ENCODE measurements at regions not wholly inside any gene's neighbourhood (a gene's known extent, or its start where the extent isn't known, plus 50 kb on each side); places are given as distances from the start of the nearest gene placed in this dataset.

GRCh38 chr11:45590743-45591142 lies 74.7 kb downstream of the CHST1 start:
- Histone ChIP-seq H3K9me1 (ENCODE audit: insufficient read depth, low read length) (no peaks in the 10 kb centered on the region), H3K14ac (replicated peaks; ENCODE audit: low read depth, low read length) (no peak overlapping the region), H3K4me3 (ENCODE audit: insufficient read depth, low read depth, low read length) (no peak overlapping the region), H3K36me3 (ENCODE audit: control insufficient read depth, insufficient read depth, low read length) (no peaks in the 10 kb centered on the region), H3K27ac (ENCODE audit: insufficient read depth, low read length) (no peak overlapping the region), H3K27me3 (ENCODE audit: control insufficient read depth, insufficient read depth, low read length) (no peaks in the 10 kb centered on the region; the same call in 1 of the 2 replicates), H3K9ac (ENCODE audit: low read depth, low read length) (no peak overlapping the region), H3K79me1 (ENCODE audit: low read depth in 1 of 2, low read length in 2 of 2) (no peaks in the 10 kb centered on the region), H2BK5ac (ENCODE audit: low read depth, low read length, poor library complexity, severe bottlenecking) (no peak overlapping the region), H3K23ac (ENCODE audit: low read depth, low read length) (no peak overlapping the region), H3K4me1 (ENCODE audit: control insufficient read depth, insufficient read depth, low read length) (no peaks in the 10 kb centered on the region), H2BK15ac (ENCODE audit: low read depth, low read length) (no peak overlapping the region), H2AK9ac (replicated peaks; ENCODE audit: low read depth, low read length, poor library complexity) (no peak overlapping the region), H3K4ac (ENCODE audit: low read depth, low read length) (no peak overlapping the region), H4K5ac (ENCODE audit: low read depth, low read length) (no peak overlapping the region), H3K4me2 (ENCODE audit: low read depth, low read length) (no peak overlapping the region), H2AK5ac (ENCODE audit: low read depth, low read length) (no peak overlapping the region), H2AFZ (replicated peaks; ENCODE audit: low read length, poor library complexity) (no peak overlapping the region), H3K9me3 (ENCODE audit: control insufficient read depth, insufficient read depth, low read length) (no peaks in the 10 kb centered on the region), H3K18ac (ENCODE audit: low read depth, low read length) (no peak overlapping the region), H3K56ac (ENCODE audit: extremely low read depth, insufficient read depth, low read length) (no peak overlapping the region), H4K91ac (ENCODE audit: insufficient read depth, low read depth, low read length) (no peak overlapping the region), H4K20me1 (ENCODE audit: insufficient read depth, low read length) (no peaks in the 10 kb centered on the region), H2BK120ac (ENCODE audit: low read depth, low read length) (no peak overlapping the region), H2BK20ac (ENCODE audit: low read depth, low read length) (no peak overlapping the region), H4K8ac (ENCODE audit: low read depth in 2 of 2, low read length in 2 of 2) (no peak overlapping the region)
- BruUV-seq (replicated peaks) = no TSS peak
- dilution Hi-C loops (cut with HindIII; ENCODE audit: low sequenced_read_pairs, unreplicated experiment) = no loop called here
- intact Hi-C loops (cut with micrococcal nuclease) = no loop called here
- ChIA-PET CTCF (no interaction called here), POLR2A (ENCODE audit: unreplicated experiment) (no interaction called here)
- TF ChIP-seq BHLHE40 (IDR thresholded peaks at IDR 0.05; ENCODE audit: low read depth, low read length) = no peak
- no peak for TF ChIP-seq RFX5 (IDR thresholded peaks at IDR 0.05; ENCODE audit: low read depth, low read length)
- TF ChIP-seq, protein P1, sequence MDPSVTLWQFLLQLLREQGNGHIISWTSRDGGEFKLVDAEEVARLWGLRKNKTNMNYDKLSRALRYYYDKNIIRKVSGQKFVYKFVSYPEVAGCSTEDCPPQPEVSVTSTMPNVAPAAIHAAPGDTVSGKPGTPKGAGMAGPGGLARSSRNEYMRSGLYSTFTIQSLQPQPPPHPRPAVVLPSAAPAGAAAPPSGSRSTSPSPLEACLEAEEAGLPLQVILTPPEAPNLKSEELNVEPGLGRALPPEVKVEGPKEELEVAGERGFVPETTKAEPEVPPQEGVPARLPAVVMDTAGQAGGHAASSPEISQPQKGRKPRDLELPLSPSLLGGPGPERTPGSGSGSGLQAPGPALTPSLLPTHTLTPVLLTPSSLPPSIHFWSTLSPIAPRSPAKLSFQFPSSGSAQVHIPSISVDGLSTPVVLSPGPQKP (IDR thresholded peaks at IDR 0.05; ENCODE audit: borderline replicate concordance, low read depth, low read length) = no peak
- no peak for TF ChIP-seq RAD21 (IDR thresholded peaks at IDR 0.05; ENCODE audit: low read length)
- no peak for TF ChIP-seq FOS (IDR thresholded peaks at IDR 0.05; ENCODE audit: low read depth, low read length)
- TF ChIP-seq NFE2L2 (IDR thresholded peaks at IDR 0.05; ENCODE audit: low read depth, low read length) = no peak
- TF ChIP-seq, protein P2, sequence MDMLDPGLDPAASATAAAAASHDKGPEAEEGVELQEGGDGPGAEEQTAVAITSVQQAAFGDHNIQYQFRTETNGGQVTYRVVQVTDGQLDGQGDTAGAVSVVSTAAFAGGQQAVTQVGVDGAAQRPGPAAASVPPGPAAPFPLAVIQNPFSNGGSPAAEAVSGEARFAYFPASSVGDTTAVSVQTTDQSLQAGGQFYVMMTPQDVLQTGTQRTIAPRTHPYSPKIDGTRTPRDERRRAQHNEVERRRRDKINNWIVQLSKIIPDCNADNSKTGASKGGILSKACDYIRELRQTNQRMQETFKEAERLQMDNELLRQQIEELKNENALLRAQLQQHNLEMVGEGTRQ (IDR thresholded peaks at IDR 0.05; ENCODE audit: low read depth, low read length) = no peak
- no peak for TF ChIP-seq RCOR1 (IDR thresholded peaks at IDR 0.05; ENCODE audit: insufficient replicate concordance, low read length)
- no peak for TF ChIP-seq MXI1 (IDR thresholded peaks at IDR 0.05; ENCODE audit: borderline replicate concordance, low read depth, low read length)
- in situ Hi-C loops (cut with MboI; ENCODE audit: low sequenced_read_pairs) = no loop called here
- ATAC-seq (ENCODE audit: low read depth) = no peak
- DNase-seq = no peak
- WGBS, 2 experiments (ENCODE audit: extremely low coverage in 2 of 2, insufficient read length in 1 of 2) = no CpG with 5 or more reads among the region's 3 CpGs

All from IMR-90 (cell line).